HS-27A (cell line): ENCODE measurements at regions not wholly inside any gene's neighbourhood (a gene's known extent, or its start where the extent isn't known, plus 50 kb on each side); places are given as distances from the start of the nearest gene placed in this dataset.
"Not testable (repeated sequence)": the region's sequence is repeated elsewhere in the genome, so short reads cannot be mapped to it uniquely, and the experiment has no call there.

Source experiments
- DNase-seq: peaks from one replicate; pipeline ENCODE4 v3.0.0-alpha.2; 2012; ENCODE audit warnings: low read depth, missing footprints

GRCh38 chr5:85549229-85549628 lies 1068.5 kb upstream of the COX7C start:
- no peak for DNase-seq

GRCh38 chr5:85549836-85550599 lies 1067.7 kb upstream of the COX7C start:
- DNase-seq = no peak

- no peak for DNase-seq
These were observed 1061.3 kb upstream of the COX7C start for GRCh38 chr5:85556464-85556863.

- no peak for DNase-seq
These were observed 1041.1 kb upstream of the COX7C start for GRCh38 chr5:85576666-85577065.

- DNase-seq = not testable (repeated sequence)
These were observed 1029.9 kb upstream of the COX7C start for GRCh38 chr5:85587806-85588205.

- DNase-seq = not testable (repeated sequence)
These were observed 1029.5 kb upstream of the COX7C start for GRCh38 chr5:85588268-85588667.

- DNase-seq = no peak
These were observed 1027.0 kb upstream of the COX7C start for GRCh38 chr5:85590764-85591163.

GRCh38 chr5:85591311-85591710 lies 1026.4 kb upstream of the COX7C start:
- no peak for DNase-seq

GRCh38 chr5:85602843-85603242 lies 1014.9 kb upstream of the COX7C start:
- no peak for DNase-seq

- no peak for DNase-seq
These were observed 1013.4 kb upstream of the COX7C start for GRCh38 chr5:85604378-85604777.

- DNase-seq = no peak
These were observed 1013.0 kb upstream of the COX7C start for GRCh38 chr5:85604786-85605185.

GRCh38 chr5:85605381-85605780 lies 1012.4 kb upstream of the COX7C start:
- DNase-seq = no peak

- DNase-seq = no peak
These were observed 1003.3 kb upstream of the COX7C start for GRCh38 chr5:85614489-85614888.

GRCh38 chr5:85621668-85622067 lies 996.1 kb upstream of the COX7C start:
- no peak for DNase-seq

- DNase-seq = no peak
These were observed 989.6 kb upstream of the COX7C start for GRCh38 chr5:85628153-85628552.

- DNase-seq = not testable (repeated sequence)
These were observed 979.1 kb upstream of the COX7C start for GRCh38 chr5:85638495-85639125.

- no peak for DNase-seq
These were observed 971.7 kb upstream of the COX7C start for GRCh38 chr5:85646036-85646435.

- DNase-seq = no peak
These were observed 971.1 kb upstream of the COX7C start for GRCh38 chr5:85646641-85647040.

- no peak for DNase-seq
These were observed 970.2 kb upstream of the COX7C start for GRCh38 chr5:85647349-85648127.

GRCh38 chr5:85648495-85648894 lies 969.2 kb upstream of the COX7C start:
- no peak for DNase-seq

- no peak for DNase-seq
These were observed 966.0 kb upstream of the COX7C start for GRCh38 chr5:85651731-85652130.

- not testable (repeated sequence) for DNase-seq
These were observed 963.6 kb upstream of the COX7C start for GRCh38 chr5:85654144-85654543.

- DNase-seq = no peak
These were observed 961.7 kb upstream of the COX7C start for GRCh38 chr5:85656050-85656449.
